Neuron (in vitro differentiated cells): ENCODE measurements at regions not wholly inside any gene's neighbourhood (a gene's known extent, or its start where the extent isn't known, plus 50 kb on each side); places are given as distances from the start of the nearest gene placed in this dataset.

Experiments
- H2AFZ ChIP-seq: one replicate; pipeline ENCODE4 v1.6.1; 2013; ENCODE audit warnings: low read depth, mild to moderate bottlenecking, inconsistent platforms, low read length, moderate library complexity
- H3K27me3 ChIP-seq: one replicate; pipeline ENCODE4 v1.6.1; 2013; ENCODE audit warnings: low read length; ENCODE audit not compliant: insufficient read depth
- H3K36me3 ChIP-seq: one replicate; pipeline ENCODE4 v1.6.1; 2013; ENCODE audit warnings: low read length; ENCODE audit not compliant: insufficient read depth
- H3K4me1 ChIP-seq: one replicate; pipeline ENCODE4 v1.6.1; 2013; ENCODE audit warnings: low read length; ENCODE audit not compliant: insufficient read depth
- H3K4me3 ChIP-seq: 2 replicates; pipeline ENCODE4 v1.5.1; 2013; ENCODE audit warnings: mild to moderate bottlenecking, low read length, moderate library complexity
- H3K9me3 ChIP-seq: one replicate; pipeline ENCODE4 v1.6.1; 2013; ENCODE audit warnings: low read length

DNA sequence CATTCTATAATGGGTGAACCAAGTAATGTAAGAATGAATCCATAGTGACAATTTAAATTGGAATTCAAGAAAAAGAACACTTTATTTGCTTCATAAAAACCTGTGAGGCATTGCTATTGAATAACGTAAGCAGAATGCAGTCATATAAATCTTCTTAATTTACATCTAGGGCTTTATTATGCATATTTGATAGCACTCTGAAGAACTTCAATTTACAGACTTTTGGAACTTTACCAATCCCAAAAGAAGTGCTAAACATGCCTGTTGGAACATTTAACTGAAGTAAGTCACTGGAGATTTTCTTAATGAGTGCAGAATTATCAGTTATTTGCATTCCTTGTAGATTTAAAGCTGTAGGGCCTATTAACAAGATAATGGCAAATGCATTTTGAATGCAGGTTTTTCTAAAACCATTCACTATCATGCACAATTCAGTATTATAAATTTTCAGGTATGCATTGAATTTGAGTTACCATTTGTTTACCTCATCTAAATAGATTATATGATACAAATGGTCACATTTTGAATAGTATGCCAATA, 1181.2 kb downstream of the ARAP2 start:
- H3K9me3 ChIP-seq: no peaks in the 10 kb centered on the region
- no peaks in the 10 kb centered on the region for H3K36me3 ChIP-seq
- no peaks in the 10 kb centered on the region for H3K4me1 ChIP-seq
- H3K4me3 ChIP-seq: no peak overlapping the region
- H2AFZ ChIP-seq: no peak overlapping the region
- no peaks in the 10 kb centered on the region for H3K27me3 ChIP-seq

GRCh38 chr4:35066406-35066805, 1177.9 kb downstream of the ARAP2 start:
- Histone ChIP-seq H3K27me3 (no peaks in the 10 kb centered on the region), H3K36me3 (no peaks in the 10 kb centered on the region)

DNA sequence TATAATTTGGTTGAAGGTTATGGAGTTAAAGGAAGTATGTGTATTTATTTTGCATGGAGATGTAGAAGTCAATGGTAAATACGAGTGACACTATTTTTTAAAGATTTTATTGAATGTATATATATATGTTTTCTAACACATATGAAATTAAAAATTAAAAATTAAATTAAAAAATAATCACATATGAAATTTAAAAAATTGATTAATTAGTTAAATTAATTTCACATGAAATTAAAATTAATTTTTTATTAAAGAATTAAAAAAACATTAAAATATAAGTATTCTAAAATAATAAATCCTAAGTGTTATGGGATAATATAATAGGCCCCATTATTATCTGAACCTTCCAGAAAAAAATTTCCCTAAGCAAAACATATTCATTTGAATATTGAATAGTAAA, 1163.5 kb downstream of the ARAP2 start:
- Histone ChIP-seq H3K9me3 (no peaks in the 10 kb centered on the region), H3K27me3 (no peaks in the 10 kb centered on the region), H3K4me3 (no peak overlapping the region), H3K36me3 (no peaks in the 10 kb centered on the region), H3K4me1 (no peaks in the 10 kb centered on the region), H2AFZ (no peak overlapping the region)

More at GRCh38 chr4:35066406-35066805, 1177.9 kb downstream of the ARAP2 start:
- Histone ChIP-seq H3K4me1 (no peaks in the 10 kb centered on the region), H3K4me3 (no peak overlapping the region), H2AFZ (no peak overlapping the region), H3K9me3 (no peaks in the 10 kb centered on the region)

- Histone ChIP-seq H3K4me1 (no peaks in the 10 kb centered on the region), H3K9me3 (no peaks in the 10 kb centered on the region), H2AFZ (no peak overlapping the region), H3K27me3 (no peaks in the 10 kb centered on the region), H3K36me3 (no peaks in the 10 kb centered on the region), H3K4me3 (no peak overlapping the region)
Measured at GRCh38 chr4:35087218-35087617, 1157.1 kb downstream of the ARAP2 start.

GRCh38 chr4:35100932-35101331, 1143.4 kb downstream of the ARAP2 start:
- no peaks in the 10 kb centered on the region for H3K36me3 ChIP-seq
- peaks cover 4% of the 10 kb centered on the region for H3K4me1 ChIP-seq
- H3K9me3 ChIP-seq: no peaks in the 10 kb centered on the region
- no peak overlapping the region for H2AFZ ChIP-seq
- H3K4me3 ChIP-seq: no peak overlapping the region
- H3K27me3 ChIP-seq: no peaks in the 10 kb centered on the region

GRCh38 chr4:35102066-35102465, 1142.2 kb downstream of the ARAP2 start:
- H2AFZ ChIP-seq: peak overlapping the region; percentile 30
- no peak overlapping the region for H3K4me3 ChIP-seq
- no peaks in the 10 kb centered on the region for H3K36me3 ChIP-seq
- no peaks in the 10 kb centered on the region for H3K9me3 ChIP-seq
- peaks cover 4% of the 10 kb centered on the region for H3K4me1 ChIP-seq
- no peaks in the 10 kb centered on the region for H3K27me3 ChIP-seq

- Histone ChIP-seq H3K4me3 (no peak overlapping the region), H3K4me1 (peaks cover 4% of the 10 kb centered on the region), H2AFZ (no peak overlapping the region), H3K27me3 (no peaks in the 10 kb centered on the region), H3K36me3 (no peaks in the 10 kb centered on the region), H3K9me3 (no peaks in the 10 kb centered on the region)
Measured at GRCh38 chr4:35105486-35105885, 1138.8 kb downstream of the ARAP2 start.

DNA sequence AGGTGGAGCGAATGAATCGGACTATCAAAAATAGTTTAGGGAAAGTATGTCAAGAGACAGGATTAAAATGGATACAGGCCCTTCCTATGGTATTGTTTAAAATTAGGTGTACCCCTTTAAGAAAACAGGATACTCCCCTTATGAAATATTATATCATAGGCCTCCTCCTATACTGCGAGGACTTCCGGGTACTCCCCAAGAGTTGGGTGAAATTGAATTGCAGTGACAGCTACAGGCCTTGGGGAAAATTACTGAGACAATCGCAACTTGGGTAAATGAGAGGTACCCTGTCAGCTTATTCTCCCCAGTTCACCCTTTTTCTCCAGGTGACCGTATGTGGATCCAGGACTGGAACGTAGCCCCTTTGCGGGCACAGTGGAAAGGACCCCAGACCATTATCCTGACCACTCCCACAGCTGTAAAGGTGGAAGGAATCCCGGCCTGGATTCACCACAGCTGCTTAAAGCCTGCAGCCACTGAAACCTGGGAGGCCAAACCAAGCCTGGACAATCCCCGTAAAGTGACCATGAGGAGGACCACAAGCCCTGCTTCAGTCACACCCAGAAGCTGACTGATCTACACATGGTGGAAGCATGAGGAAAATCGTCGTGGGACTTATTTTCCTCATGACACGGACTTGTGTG, 1138.1 kb downstream of the ARAP2 start:
- Histone ChIP-seq H3K36me3 (no peaks in the 10 kb centered on the region), H2AFZ (no peak overlapping the region), H3K9me3 (no peaks in the 10 kb centered on the region), H3K27me3 (no peaks in the 10 kb centered on the region), H3K4me3 (no peak overlapping the region), H3K4me1 (peaks cover 4% of the 10 kb centered on the region)

DNA sequence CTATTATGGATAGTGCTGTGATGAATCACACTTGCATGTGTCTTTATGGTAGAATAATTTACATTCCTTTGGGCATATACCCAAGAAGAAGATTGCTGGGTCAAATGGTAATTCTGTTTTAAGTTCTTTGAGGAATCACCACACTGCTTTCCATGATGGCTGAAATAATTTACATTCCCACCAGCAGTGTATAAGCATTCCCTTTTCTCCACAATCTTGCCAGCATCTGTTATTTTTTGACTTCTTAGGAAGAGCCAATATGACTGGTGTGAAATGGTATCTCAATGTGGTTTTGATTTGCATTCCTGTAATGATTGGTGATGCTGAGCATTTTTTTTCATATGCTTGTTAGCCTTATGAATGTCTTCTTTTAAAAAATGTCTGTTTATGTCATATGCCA, 1120.2 kb downstream of the ARAP2 start:
- Histone ChIP-seq H3K27me3 (no peaks in the 10 kb centered on the region), H2AFZ (no peak overlapping the region), H3K9me3 (no peaks in the 10 kb centered on the region), H3K4me3 (no peak overlapping the region), H3K4me1 (no peaks in the 10 kb centered on the region), H3K36me3 (no peaks in the 10 kb centered on the region)

- Histone ChIP-seq H3K9me3 (no peaks in the 10 kb centered on the region), H3K4me1 (no peaks in the 10 kb centered on the region), H2AFZ (no peak overlapping the region), H3K27me3 (no peaks in the 10 kb centered on the region), H3K36me3 (no peaks in the 10 kb centered on the region), H3K4me3 (no peak overlapping the region)
Measured at GRCh38 chr4:35125995-35126712, 1118.2 kb downstream of the ARAP2 start.

DNA sequence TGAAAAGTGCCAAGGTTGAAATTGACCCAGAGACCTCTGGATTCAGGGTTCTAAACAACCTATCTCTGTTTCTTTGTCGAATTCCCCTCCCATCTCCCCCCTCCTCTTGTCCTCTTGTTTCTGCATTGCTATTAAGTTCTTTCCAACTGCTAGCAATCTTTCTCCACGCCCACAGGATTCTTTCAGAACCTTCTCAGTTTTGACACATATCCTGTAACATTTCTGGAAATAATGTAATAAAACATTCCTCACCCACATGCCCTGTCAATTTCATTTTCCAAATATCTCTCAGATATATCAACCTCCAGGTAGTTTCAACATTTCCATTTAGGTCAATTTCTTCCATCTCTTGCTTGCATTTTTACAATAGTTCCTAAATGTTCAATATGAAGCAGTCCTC, 1105.9 kb downstream of the ARAP2 start:
- H3K4me3 ChIP-seq: no peak overlapping the region
- H2AFZ ChIP-seq: no peak overlapping the region
- H3K4me1 ChIP-seq: peaks cover 5% of the 10 kb centered on the region
- H3K9me3 ChIP-seq: no peaks in the 10 kb centered on the region
- no peaks in the 10 kb centered on the region for H3K27me3 ChIP-seq
- H3K36me3 ChIP-seq: no peaks in the 10 kb centered on the region

DNA sequence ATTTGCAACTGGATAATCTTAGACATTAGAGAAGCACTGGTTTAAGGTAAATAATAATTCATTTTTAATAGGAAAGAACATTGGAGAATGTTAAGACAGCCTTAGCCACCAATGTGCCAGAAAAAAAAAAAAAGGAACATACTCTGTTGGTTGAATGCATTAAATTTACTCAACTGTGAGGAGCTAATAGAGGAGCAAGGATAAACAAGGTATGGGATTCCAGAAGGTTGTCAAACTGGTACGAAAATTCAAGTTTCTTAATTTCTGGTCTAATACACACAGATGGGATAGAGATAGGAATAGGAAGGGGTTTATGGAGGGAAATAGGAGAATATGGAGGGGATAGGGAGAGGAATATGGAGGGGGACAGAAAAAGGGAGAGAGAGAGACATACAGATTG, 1096.6 kb downstream of the ARAP2 start:
- H3K4me1 ChIP-seq: no peaks in the 10 kb centered on the region
- H3K27me3 ChIP-seq: no peaks in the 10 kb centered on the region
- no peak overlapping the region for H3K4me3 ChIP-seq
- no peak overlapping the region for H2AFZ ChIP-seq
- no peaks in the 10 kb centered on the region for H3K36me3 ChIP-seq
- H3K9me3 ChIP-seq: no peaks in the 10 kb centered on the region

DNA sequence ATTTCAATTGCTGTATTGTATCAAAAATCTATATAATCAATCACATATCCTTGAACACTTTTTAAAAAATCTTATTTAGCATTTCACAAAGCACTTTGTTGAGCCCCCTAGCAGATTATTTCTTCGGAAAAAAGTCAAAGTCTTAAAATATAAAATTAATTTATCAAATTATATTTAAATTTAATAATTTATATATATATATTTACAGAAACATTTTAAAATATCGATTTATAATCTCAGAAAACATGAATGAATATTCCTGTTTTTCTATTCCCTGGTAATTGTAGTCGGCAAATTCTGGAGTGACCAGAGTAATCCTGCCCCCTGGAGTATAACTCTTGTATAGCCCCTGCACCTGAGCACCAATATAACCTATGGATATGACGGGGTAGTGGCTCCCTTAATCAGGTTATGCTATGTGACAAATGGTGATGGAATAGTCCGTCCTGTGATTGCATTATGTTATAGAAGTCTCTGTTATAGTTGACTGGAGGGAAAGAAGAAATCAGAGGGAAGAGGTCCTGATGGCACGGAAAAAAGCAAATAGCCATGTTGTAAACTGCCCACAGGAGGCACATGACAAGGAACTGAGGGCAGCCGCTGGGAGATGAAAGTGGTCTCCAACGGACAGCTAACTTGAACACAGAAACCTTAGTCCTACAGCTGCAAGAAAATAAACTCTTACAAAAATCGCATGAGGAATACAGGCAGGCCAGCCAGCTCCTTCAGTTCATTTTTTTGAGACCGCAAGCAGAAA, 1092.3 kb downstream of the ARAP2 start:
- Histone ChIP-seq H2AFZ (no peak overlapping the region), H3K27me3 (no peaks in the 10 kb centered on the region), H3K9me3 (no peaks in the 10 kb centered on the region), H3K4me1 (no peaks in the 10 kb centered on the region), H3K4me3 (no peak overlapping the region), H3K36me3 (no peaks in the 10 kb centered on the region)
